ENCODE measurements at regions not wholly inside any gene's neighbourhood (a gene's known extent, or its start where the extent isn't known, plus 50 kb on each side); places are given as distances from the start of the nearest gene placed in this dataset.

GRCh38 chr3:191119415-191120295 is 79.4 kb upstream of the OSTN start:
- H3K27me3 ChIP-seq (ENCODE audit: insufficient read depth): no peaks in the 10 kb centered on the region
- H3K4me3 ChIP-seq (ENCODE audit: low read depth in 2 of 2, low read length in 1 of 2): no peak overlapping the region
- CTCF ChIA-PET: no interaction called here
- 21% methylated on average over 3 of the region's 3 CpGs for WGBS (ENCODE audit: low lambda C conversion rate)
- no peaks in the 10 kb centered on the region for H3K79me2 ChIP-seq (ENCODE audit: insufficient read depth)
- no peaks in the 10 kb centered on the region for H3K9me3 ChIP-seq
- no peaks in the 10 kb centered on the region for H3K36me3 ChIP-seq (replicated peaks in 1 of 2; ENCODE audit: control insufficient read depth in 1 of 2, insufficient read depth in 2 of 2, low read length in 1 of 2)
- TF ChIP-seq RXRA (IDR thresholded peaks at IDR 0.05; ENCODE audit: borderline replicate concordance, low read depth) (no peak), FOXM1 (IDR thresholded peaks at IDR 0.05; ENCODE audit: low read depth) (no peak), YY1 (IDR thresholded peaks at IDR 0.05; ENCODE audit: low read depth) (no peak), PBX3 (IDR thresholded peaks at IDR 0.05) (no peak), TEAD4 (IDR thresholded peaks at IDR 0.05; ENCODE audit: borderline replicate concordance, insufficient read depth) (no peak), GATA2 (CRISPR knock-in tag; IDR thresholded peaks at IDR 0.05) (no peak), ELF1 (IDR thresholded peaks at IDR 0.05) (no peak), IRF3 (IDR thresholded peaks at IDR 0.05; ENCODE audit: low read depth, low read length) (no peak), NRF1 (IDR thresholded peaks at IDR 0.05; ENCODE audit: low read depth, low read length) (no peak), EZH2phosphoT487 (IDR thresholded peaks at IDR 0.05; ENCODE audit: borderline replicate concordance, low read depth) (no peak), RFX5 (IDR thresholded peaks at IDR 0.05; ENCODE audit: low read length) (no peak), NFIC (IDR thresholded peaks at IDR 0.05; ENCODE audit: borderline replicate concordance) (no peak)
- no peaks in the 10 kb centered on the region for H3K9me2 ChIP-seq
- POLR2A ChIA-PET: no interaction called here
- no peaks in the 10 kb centered on the region for H3K4me1 ChIP-seq (ENCODE audit: control insufficient read depth in 1 of 2, insufficient read depth in 2 of 2, low read depth in 1 of 2, low read length in 1 of 2)
- no peak for DNase-seq
- H3K9ac ChIP-seq: no peak overlapping the region
- H3K4me2 ChIP-seq: no peak overlapping the region
- H2AFZ ChIP-seq (ENCODE audit: low read depth): no peak overlapping the region
- no peak overlapping the region for H3K27ac ChIP-seq (ENCODE audit: low read depth in 2 of 2, low read length in 1 of 2)
- H3F3A ChIP-seq (replicated peaks; ENCODE audit: insufficient read depth): no peaks in the 10 kb centered on the region
- H4K20me1 ChIP-seq (ENCODE audit: insufficient read depth): no peaks in the 10 kb centered on the region

- Histone ChIP-seq H2AFZ (ENCODE audit: low read depth) (no peak overlapping the region), H3K27ac (ENCODE audit: low read depth in 2 of 2, low read length in 1 of 2) (no peak overlapping the region), H3K4me1 (ENCODE audit: control insufficient read depth in 1 of 2, insufficient read depth in 2 of 2, low read depth in 1 of 2, low read length in 1 of 2) (no peaks in the 10 kb centered on the region; a peak in 1 of 4 replicates), H3K79me2 (ENCODE audit: insufficient read depth) (no peaks in the 10 kb centered on the region), H3K9ac (no peak overlapping the region), H3F3A (replicated peaks; ENCODE audit: insufficient read depth) (no peaks in the 10 kb centered on the region), H3K4me3 (ENCODE audit: low read depth in 2 of 2, low read length in 1 of 2) (no peak overlapping the region), H3K36me3 (replicated peaks in 1 of 2; ENCODE audit: control insufficient read depth in 1 of 2, insufficient read depth in 2 of 2, low read length in 1 of 2) (no peaks in the 10 kb centered on the region), H3K9me2 (no peaks in the 10 kb centered on the region), H3K9me3 (no peaks in the 10 kb centered on the region), H3K27me3 (ENCODE audit: insufficient read depth) (no peaks in the 10 kb centered on the region; the same call in 1 of the 2 replicates), H3K4me2 (no peak overlapping the region), H4K20me1 (ENCODE audit: insufficient read depth) (no peaks in the 10 kb centered on the region)
- WGBS (ENCODE audit: low lambda C conversion rate): 31% methylated on average over 3 of the region's 3 CpGs
- DNase-seq: no peak
- ChIA-PET CTCF (no interaction called here), POLR2A (no interaction called here)
- TF ChIP-seq SIN3A (IDR thresholded peaks at IDR 0.05; ENCODE audit: borderline replicate concordance, low read depth, low read length): no peak
- no peak for TF ChIP-seq EZH2phosphoT487 (IDR thresholded peaks at IDR 0.05; ENCODE audit: borderline replicate concordance, low read depth)
- TF ChIP-seq CTCF (IDR thresholded peaks at IDR 0.05): no peak
- TF ChIP-seq FOXM1 (IDR thresholded peaks at IDR 0.05; ENCODE audit: low read depth): no peak
- TF ChIP-seq PBX3 (IDR thresholded peaks at IDR 0.05): no peak
- TF ChIP-seq USF2 (IDR thresholded peaks at IDR 0.05; ENCODE audit: borderline replicate concordance, low read depth, low read length): no peak
- TF ChIP-seq REST (IDR thresholded peaks at IDR 0.05; ENCODE audit: low read depth, low read length): no peak
Measured at GRCh38 chr3:191111722-191112121, 87.3 kb upstream of the OSTN start.
